Endothelial cell of umbilical vein (primary cell): ENCODE measurements at regions not wholly inside any gene's neighbourhood (a gene's known extent, or its start where the extent isn't known, plus 50 kb on each side); places are given as distances from the start of the nearest gene placed in this dataset.

Experiments used
- BruUV-seq: library from RNA; stranded (reverse); fragments of 400-500 nt; replicated peaks from 2 replicates; lab custom pipeline; 2021; lab: Mats Ljungman, UMichigan
- CTCF ChIA-PET: fragments of 300-600, 350-600 bp; sonication (Branson Sonifier 250); formaldehyde crosslinking; loops from one replicate; lab custom pipeline; 2021; ENCODE audit warnings: antibody characterized with exemption, inconsistent platforms; lab: Charles Lee
- POLR2A ChIA-PET: fragments of 300-600, 350-600 bp; sonication (Branson Sonifier 250); formaldehyde crosslinking; loops from one replicate; lab custom pipeline; 2021; ENCODE audit warnings: antibody characterized with exemption, inconsistent platforms; lab: Charles Lee
- DNase-seq: peaks from one replicate; pipeline ENCODE4 v3.0.0-alpha.2; 2011; ENCODE audit warnings: low read depth, low spot score
- FAIRE-seq: peaks from 2 replicates; lab custom pipeline; 2011; peaks lifted over from hg19 to GRCh38; lab: Jason Lieb, UNC
- H2AFZ ChIP-seq: 2 replicates; pipeline ENCODE4 v1.6.0; 2012; ENCODE audit warnings: low read depth, low read length, control low read depth, inconsistent platforms
- H3K27ac ChIP-seq: 2 replicates; pipeline ENCODE4 v1.5.1; 2011; ENCODE audit warnings: low read depth, mild to moderate bottlenecking, control low read depth, low read length, moderate library complexity; ENCODE audit not compliant: insufficient read depth
- H3K27me3 ChIP-seq, 2 experiments: 2 replicates each; pipeline versions ENCODE4 v1.6.0 to v1.6.1; 2011; ENCODE audit warnings: low read length in 2 of 2, mixed read lengths in 1 of 2; ENCODE audit not compliant: control insufficient read depth in 2 of 2, insufficient read depth in 2 of 2
- H3K36me3 ChIP-seq, 2 experiments: 2 replicates in 1 of 2; 3 replicates in 1 of 2; pipeline ENCODE4 v1.5.1; 2011; ENCODE audit warnings: low read length in 2 of 2, mild to moderate bottlenecking in 1 of 2, moderate library complexity in 1 of 2; ENCODE audit not compliant: control insufficient read depth in 2 of 2, insufficient read depth in 2 of 2; ENCODE audit errors: extremely low read depth in 1 of 2
- H3K4me1 ChIP-seq: 3 replicates; pipeline ENCODE4 v1.5.1; 2011; ENCODE audit warnings: mild to moderate bottlenecking, low read length; ENCODE audit not compliant: control insufficient read depth, insufficient read depth; ENCODE audit errors: extremely low read depth
- H3K4me2 ChIP-seq: 2 replicates; pipeline ENCODE4 v1.6.1; 2011; ENCODE audit warnings: low read length, control low read depth, mixed read lengths; ENCODE audit not compliant: insufficient read depth
- H3K4me3 ChIP-seq, 3 experiments: fragments of 200-600 bp in 1 of 3; sonication (generic), shearing (Covaris generic) in 1 of 3; replicated peaks in 1 of 3; 2 replicates each; pipeline ENCODE4 v1.5.1; 2011 to 2016; ENCODE audit warnings: control low read depth in 3 of 3, low read length in 3 of 3, mild to moderate bottlenecking in 2 of 3, inconsistent platforms in 1 of 3, low read depth in 1 of 3, moderate library complexity in 1 of 3; ENCODE audit not compliant: insufficient read depth in 1 of 3
- H3K79me2 ChIP-seq: 2 replicates; pipeline ENCODE4 v1.6.0; 2012; ENCODE audit warnings: low read length, inconsistent platforms; ENCODE audit not compliant: control insufficient read depth, insufficient read depth
- H3K9ac ChIP-seq: replicated peaks from 2 replicates; pipeline ENCODE3; 2011; ENCODE audit warnings: low read length, control low read depth; ENCODE audit not compliant: insufficient read depth; ENCODE audit errors: extremely low read depth
- H3K9me1 ChIP-seq: replicated peaks from 3 replicates; pipeline ENCODE4 v1.6.0; 2011; ENCODE audit warnings: mild to moderate bottlenecking, low read length; ENCODE audit not compliant: control insufficient read depth, insufficient read depth; ENCODE audit errors: extremely low read depth
- H3K9me3 ChIP-seq: replicated peaks from 2 replicates; pipeline ENCODE4 v1.5.1; 2012; ENCODE audit warnings: low read length, inconsistent platforms; ENCODE audit not compliant: control insufficient read depth, insufficient read depth
- H4K20me1 ChIP-seq: replicated peaks from 2 replicates; pipeline ENCODE3; 2011; ENCODE audit warnings: mild to moderate bottlenecking, low read length; ENCODE audit not compliant: control insufficient read depth, insufficient read depth; ENCODE audit errors: extremely low read depth
- CTCF ChIP-seq, 2 donors: IDR thresholded peaks; 1 replicate in 1 of 2; 2 replicates in 1 of 2; pipeline ENCODE4 v1.5.1; 2011; ENCODE audit warnings: low read length in 2 of 2, mild to moderate bottlenecking in 2 of 2, moderate library complexity in 2 of 2, control low read depth in 1 of 2, inconsistent platforms in 1 of 2, low read depth in 1 of 2; ENCODE audit not compliant: insufficient read depth in 1 of 2; ENCODE audit errors: extremely low read depth in 1 of 2
- EZH2 ChIP-seq: IDR thresholded peaks from 2 replicates; pipeline ENCODE4 v1.6.1; 2012; ENCODE audit warnings: borderline replicate concordance, low read depth, mild to moderate bottlenecking, moderate library complexity, low read length, inconsistent platforms; ENCODE audit not compliant: severe bottlenecking
- FOS ChIP-seq: IDR thresholded peaks from 2 replicates; pipeline ENCODE4 v1.6.1; 2011; ENCODE audit warnings: mild to moderate bottlenecking, low read length, moderate library complexity, borderline replicate concordance; ENCODE audit not compliant: insufficient read depth
- GATA2 ChIP-seq: IDR thresholded peaks from 2 replicates; pipeline ENCODE4 v1.7.0; 2011; ENCODE audit warnings: low read depth, mild to moderate bottlenecking, moderate library complexity, mixed read lengths, low read length; ENCODE audit not compliant: insufficient read length, insufficient read depth
- JUN ChIP-seq: IDR thresholded peaks from 2 replicates; pipeline ENCODE4 v1.6.1; 2011; ENCODE audit warnings: borderline replicate concordance, low read depth; ENCODE audit not compliant: insufficient read length, insufficient read depth
- MAX ChIP-seq: IDR thresholded peaks from 2 replicates; pipeline ENCODE4 v1.6.1; 2011; ENCODE audit not compliant: insufficient read depth, insufficient read length
- MYC ChIP-seq: IDR thresholded peaks from one replicate; pipeline ENCODE4 v1.6.1; 2011; ENCODE audit warnings: mild to moderate bottlenecking, low read depth, low read length
- POLR2A ChIP-seq: IDR thresholded peaks from 2 replicates; pipeline ENCODE4 v1.6.1; 2012; ENCODE audit warnings: low read depth, mild to moderate bottlenecking, control low read depth, low read length
- POLR2AphosphoS5 ChIP-seq: IDR thresholded peaks from 2 replicates; pipeline ENCODE4 v1.6.1; 2012; ENCODE audit warnings: low read depth, mild to moderate bottlenecking, control low read depth, low read length, moderate library complexity; ENCODE audit not compliant: insufficient read depth
- dilution Hi-C: fragments of 300-500 bp; cut with MboI; formaldehyde crosslinking; loops from one replicate; pipeline ENCODE4 v1.15.0; 2019; ENCODE audit warnings: low sequenced_read_pairs; ENCODE audit not compliant: extremely low pct_ligation_motif_present
- intact Hi-C: fragments of 100-400 bp; cut with micrococcal nuclease; formaldehyde crosslinking; loops from one replicate; pipeline ENCODE4 v1.10.0; 2022

- H3K27me3 ChIP-seq = no peaks in the 10 kb centered on the region
- dilution Hi-C loops = no loop called here
- no peaks in the 10 kb centered on the region for H3K4me1 ChIP-seq
- POLR2A ChIA-PET = no interaction called here
- CTCF ChIA-PET = interaction anchor here (1.0 kb wide), 1 partner anchor 54 kb away, joined by 3 read pairs; no protein-coding TSS in a partner anchor
- no peak overlapping the region for H3K4me2 ChIP-seq
- FAIRE-seq (no peak), DNase-seq (no peak)
- BruUV-seq = no TSS peak
- no peak for TF ChIP-seq FOS
- no peak for TF ChIP-seq POLR2A
- no peak for TF ChIP-seq JUN
- no peak for TF ChIP-seq GATA2
- no peak for TF ChIP-seq MYC
- TF ChIP-seq CTCF (IDR thresholded peaks at IDR 0.05; ENCODE audit: extremely low read depth in 1 of 2, insufficient read depth in 1 of 2, low read depth in 1 of 2, low read length in 2 of 2) = no peak
- TF ChIP-seq MAX = no peak
- TF ChIP-seq EZH2 = no peak
- TF ChIP-seq POLR2AphosphoS5 = no peak
- no peak overlapping the region for H3K4me3 ChIP-seq
- H3K9me3 ChIP-seq = no peaks in the 10 kb centered on the region
- H3K79me2 ChIP-seq = no peaks in the 10 kb centered on the region
- no peaks in the 10 kb centered on the region for H3K36me3 ChIP-seq
- intact Hi-C loops = no loop called here
- H3K27ac ChIP-seq = no peak overlapping the region
- H2AFZ ChIP-seq = no peak overlapping the region
- no peaks in the 10 kb centered on the region for H4K20me1 ChIP-seq
- no peaks in the 10 kb centered on the region for H3K9me1 ChIP-seq
- H3K9ac ChIP-seq = no peak overlapping the region
These were observed 152.6 kb upstream of the CLNK start for GRCh38 chr4:10837151-10837550.
